ENCODE measurements at regions not wholly inside any gene's neighbourhood (a gene's known extent, or its start where the extent isn't known, plus 50 kb on each side); places are given as distances from the start of the nearest gene placed in this dataset.

DNA sequence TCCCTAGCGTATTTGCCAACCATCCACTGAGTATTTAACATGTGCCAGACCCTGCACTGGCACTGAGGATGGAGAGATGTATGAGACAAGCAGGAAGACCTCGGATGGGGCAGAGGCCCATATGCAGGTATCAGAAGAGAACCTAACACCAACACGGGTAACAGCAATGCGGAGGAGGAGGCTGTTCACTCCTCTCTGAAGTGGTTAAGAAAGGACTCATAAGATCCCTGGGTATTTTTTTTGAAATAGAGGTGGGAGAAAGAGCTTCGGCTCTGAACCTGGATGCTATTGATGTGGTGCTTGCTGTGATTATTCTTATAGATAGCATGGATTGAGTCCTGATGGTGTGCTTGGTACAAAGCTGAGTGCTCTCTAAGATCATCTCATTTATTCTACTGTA, 418.3 kb downstream of the LPIN1 start:
- TF ChIP-seq, protein P1, sequence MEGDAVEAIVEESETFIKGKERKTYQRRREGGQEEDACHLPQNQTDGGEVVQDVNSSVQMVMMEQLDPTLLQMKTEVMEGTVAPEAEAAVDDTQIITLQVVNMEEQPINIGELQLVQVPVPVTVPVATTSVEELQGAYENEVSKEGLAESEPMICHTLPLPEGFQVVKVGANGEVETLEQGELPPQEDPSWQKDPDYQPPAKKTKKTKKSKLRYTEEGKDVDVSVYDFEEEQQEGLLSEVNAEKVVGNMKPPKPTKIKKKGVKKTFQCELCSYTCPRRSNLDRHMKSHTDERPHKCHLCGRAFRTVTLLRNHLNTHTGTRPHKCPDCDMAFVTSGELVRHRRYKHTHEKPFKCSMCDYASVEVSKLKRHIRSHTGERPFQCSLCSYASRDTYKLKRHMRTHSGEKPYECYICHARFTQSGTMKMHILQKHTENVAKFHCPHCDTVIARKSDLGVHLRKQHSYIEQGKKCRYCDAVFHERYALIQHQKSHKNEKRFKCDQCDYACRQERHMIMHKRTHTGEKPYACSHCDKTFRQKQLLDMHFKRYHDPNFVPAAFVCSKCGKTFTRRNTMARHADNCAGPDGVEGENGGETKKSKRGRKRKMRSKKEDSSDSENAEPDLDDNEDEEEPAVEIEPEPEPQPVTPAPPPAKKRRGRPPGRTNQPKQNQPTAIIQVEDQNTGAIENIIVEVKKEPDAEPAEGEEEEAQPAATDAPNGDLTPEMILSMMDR (IDR thresholded peaks at IDR 0.05) = no peak
- TF ChIP-seq POLR2A (IDR thresholded peaks at IDR 0.05) = no peak
- no peak for TF ChIP-seq POLR2AphosphoS5 (IDR thresholded peaks at IDR 0.05)
